Neuronal stem cell (in vitro differentiated cells): ENCODE measurements at regions not wholly inside any gene's neighbourhood (a gene's known extent, or its start where the extent isn't known, plus 50 kb on each side); places are given as distances from the start of the nearest gene placed in this dataset.

Experiments
- DNase-seq: peaks from one replicate; pipeline ENCODE4 v3.0.0-alpha.2; 2013; ENCODE audit warnings: low spot score
- H2AFZ ChIP-seq: one replicate; pipeline ENCODE4 v1.6.1; 2013; ENCODE audit warnings: mild to moderate bottlenecking, low read length, inconsistent platforms
- H2AK5ac ChIP-seq: 2 replicates; pipeline ENCODE4 v1.6.1; 2013; ENCODE audit warnings: low read depth, mild to moderate bottlenecking, inconsistent platforms, low read length, moderate library complexity, mixed read lengths
- H2BK120ac ChIP-seq: 2 replicates; pipeline ENCODE4 v1.6.1; 2013; ENCODE audit warnings: low read depth, mild to moderate bottlenecking, inconsistent platforms, low read length, moderate library complexity, mixed read lengths
- H2BK12ac ChIP-seq: one replicate; pipeline ENCODE4 v1.6.1; 2013; ENCODE audit warnings: low read length, inconsistent platforms
- H2BK15ac ChIP-seq: 2 replicates; pipeline ENCODE4 v1.6.1; 2013; ENCODE audit warnings: mild to moderate bottlenecking, low read length, inconsistent platforms, mixed read lengths
- H2BK5ac ChIP-seq: one replicate; pipeline ENCODE4 v1.6.1; 2013; ENCODE audit warnings: inconsistent platforms, mild to moderate bottlenecking, low read length, moderate library complexity
- H3K14ac ChIP-seq: one replicate; pipeline ENCODE4 v1.6.1; 2013; ENCODE audit warnings: low read length, inconsistent platforms
- H3K18ac ChIP-seq: 2 replicates; pipeline ENCODE4 v1.6.1; 2013; ENCODE audit warnings: low read length, inconsistent platforms
- H3K23ac ChIP-seq: 2 replicates; pipeline ENCODE4 v1.6.1; 2013; ENCODE audit warnings: low read depth, mild to moderate bottlenecking, mixed read lengths, low read length, inconsistent platforms; ENCODE audit not compliant: poor library complexity
- H3K27ac ChIP-seq: replicated peaks from 3 replicates; pipeline ENCODE4 v1.5.1; 2013; ENCODE audit warnings: low read length, inconsistent platforms
- H3K27me3 ChIP-seq, 3 experiments: 2 replicates each; pipeline ENCODE4 v1.6.1; 2013; ENCODE audit warnings: low read length in 3 of 3, mild to moderate bottlenecking in 2 of 3, inconsistent platforms in 1 of 3, low read depth in 1 of 3, mixed read lengths in 1 of 3, moderate library complexity in 1 of 3; ENCODE audit not compliant: control insufficient read depth in 3 of 3, insufficient read depth in 3 of 3
- H3K36me3 ChIP-seq, 2 donors: replicated peaks in 1 of 2; 2 replicates each; pipeline ENCODE4 v1.6.1; 2013; ENCODE audit warnings: low read length in 2 of 2; ENCODE audit not compliant: control insufficient read depth in 2 of 2, insufficient read depth in 2 of 2
- H3K4ac ChIP-seq: 2 replicates; pipeline ENCODE4 v1.6.1; 2013; ENCODE audit warnings: inconsistent platforms, mild to moderate bottlenecking, low read length, moderate library complexity
- H3K4me1 ChIP-seq, 2 donors: 1 replicate in 1 of 2; 2 replicates in 1 of 2; pipeline ENCODE4 v1.6.1; 2013; ENCODE audit warnings: low read length in 2 of 2, low read depth in 1 of 2; ENCODE audit not compliant: control insufficient read depth in 2 of 2, insufficient read depth in 1 of 2
- H3K4me2 ChIP-seq: one replicate; pipeline ENCODE4 v1.6.1; 2013; ENCODE audit warnings: mild to moderate bottlenecking, low read length, inconsistent platforms; ENCODE audit not compliant: insufficient read depth, poor library complexity, severe bottlenecking
- H3K4me3 ChIP-seq, 2 donors: 2 replicates each; pipeline ENCODE4 v1.5.1; 2013; ENCODE audit warnings: low read length in 2 of 2, mild to moderate bottlenecking in 2 of 2, inconsistent platforms in 1 of 2, moderate library complexity in 1 of 2
- H3K79me1 ChIP-seq: one replicate; pipeline ENCODE4 v1.6.1; 2013; ENCODE audit warnings: low read depth, mild to moderate bottlenecking, inconsistent platforms, low read length, moderate library complexity
- H3K9ac ChIP-seq: one replicate; pipeline ENCODE4 v1.6.1; 2013; ENCODE audit warnings: mild to moderate bottlenecking, low read depth, low read length, inconsistent platforms; ENCODE audit not compliant: poor library complexity
- H3K9me3 ChIP-seq, 2 donors: replicated peaks in 1 of 2; 2 replicates each; pipeline versions ENCODE3 to v1.6.1; 2013; ENCODE audit warnings: low read length in 2 of 2, mild to moderate bottlenecking in 2 of 2, inconsistent platforms in 1 of 2, low read depth in 1 of 2, mixed read lengths in 1 of 2, moderate library complexity in 1 of 2; ENCODE audit not compliant: control insufficient read depth in 2 of 2, insufficient read depth in 1 of 2
- H4K8ac ChIP-seq: one replicate; pipeline ENCODE4 v1.6.1; 2013; ENCODE audit warnings: low read depth, mild to moderate bottlenecking, inconsistent platforms, low read length, moderate library complexity
- H4K91ac ChIP-seq: one replicate; pipeline ENCODE4 v1.6.1; 2013; ENCODE audit warnings: low read length, low read depth, mild to moderate bottlenecking, inconsistent platforms; ENCODE audit not compliant: poor library complexity
- WGBS, 2 donors: extraction: QIAGEN DNeasy Blood & Tissue Kit; methylation state at CpG; one replicate each; pipeline ENCODE4 v1.1.7; 2013; ENCODE audit warnings: missing lambda C conversion rate in 2 of 2, mixed read lengths in 1 of 2; ENCODE audit not compliant: insufficient read length in 2 of 2, insufficient replicate concordance in 1 of 2; ENCODE audit errors: extremely low coverage in 2 of 2; 5-methylcytosine and 5-hydroxymethylcytosine counted together

GRCh38 chr14:56417173-56417572, 162.4 kb upstream of the TMEM260 start:
- Histone ChIP-seq H3K36me3 (no peaks in the 10 kb centered on the region), H3K27me3 (no peaks in the 10 kb centered on the region), H2BK5ac (no peak overlapping the region), H2BK120ac (no peak overlapping the region), H3K14ac (no peak overlapping the region), H3K4me2 (no peak overlapping the region), H3K79me1 (no peaks in the 10 kb centered on the region), H4K91ac (no peak overlapping the region), H3K27ac (no peak overlapping the region), H3K4ac (no peak overlapping the region), H2BK12ac (no peak overlapping the region), H3K18ac (no peak overlapping the region), H3K4me3 (peak overlapping the region in 1 of 2 donors; percentile 16), H3K9ac (no peak overlapping the region), H2BK15ac (no peak overlapping the region), H3K4me1 (no peaks in the 10 kb centered on the region), H4K8ac (no peak overlapping the region), H2AFZ (no peak overlapping the region), H3K23ac (no peak overlapping the region), H3K9me3 (peaks cover 0 to 4% of the 10 kb centered on the region in 2 donors), H2AK5ac (no peak overlapping the region)
- DNase-seq = no peak
- WGBS, 2 donors = no CpG with 5 or more reads among the region's 1 CpG

- Histone ChIP-seq H3K79me1 (no peaks in the 10 kb centered on the region), H2AK5ac (no peak overlapping the region), H3K18ac (no peak overlapping the region), H3K27me3 (peaks cover 0 to 4% (median 0%) of the 10 kb centered on the region in 3 experiments), H4K8ac (no peak overlapping the region), H3K9ac (no peak overlapping the region), H2AFZ (no peak overlapping the region), H3K14ac (no peak overlapping the region), H3K23ac (no peak overlapping the region), H2BK15ac (no peak overlapping the region), H3K4me2 (no peak overlapping the region), H3K9me3 (peaks cover 0 to 4% of the 10 kb centered on the region in 2 donors), H3K27ac (no peak overlapping the region), H3K36me3 (no peaks in the 10 kb centered on the region), H3K4me3 (no peak overlapping the region), H2BK12ac (no peak overlapping the region), H3K4ac (no peak overlapping the region), H4K91ac (no peak overlapping the region), H2BK120ac (no peak overlapping the region), H3K4me1 (peaks cover 0 to 2% of the 10 kb centered on the region in 2 donors), H2BK5ac (no peak overlapping the region)
- no peak for DNase-seq
- no CpG with 5 or more reads among the region's 1 CpG for WGBS, 2 donors
These were observed 159.8 kb upstream of the TMEM260 start for GRCh38 chr14:56419750-56420149.

DNA sequence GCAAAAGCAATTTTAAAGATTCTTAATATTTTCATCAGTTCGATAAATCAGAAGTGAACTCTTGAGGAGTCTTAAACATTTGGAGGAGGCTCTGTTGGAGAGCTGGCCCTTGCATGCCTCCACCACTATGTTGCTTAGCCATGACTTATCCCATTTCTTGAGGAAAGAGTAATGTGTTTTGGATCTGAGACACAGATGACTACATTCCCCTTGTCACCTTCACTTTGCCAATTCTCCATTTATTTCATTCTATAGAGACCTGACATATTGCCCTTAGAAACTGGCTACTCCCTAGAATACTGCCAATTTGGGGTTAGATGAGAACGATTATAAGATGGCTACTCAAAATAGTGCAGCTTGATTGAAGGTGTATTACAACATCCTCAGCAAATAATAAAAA, 157.4 kb upstream of the TMEM260 start:
- no peaks in the 10 kb centered on the region for H3K36me3 ChIP-seq
- no peak overlapping the region for H4K91ac ChIP-seq
- H3K4me3 ChIP-seq = no peak overlapping the region
- no peak for DNase-seq
- peaks cover 0 to 4% of the 10 kb centered on the region in 2 donors for H3K9me3 ChIP-seq
- H2BK120ac ChIP-seq = no peak overlapping the region
- H3K18ac ChIP-seq = no peak overlapping the region
- H4K8ac ChIP-seq = no peak overlapping the region
- no peak overlapping the region for H2AK5ac ChIP-seq
- H2BK5ac ChIP-seq = no peak overlapping the region
- H3K23ac ChIP-seq = no peak overlapping the region
- H3K79me1 ChIP-seq = no peaks in the 10 kb centered on the region
- H3K27ac ChIP-seq = no peak overlapping the region
- H2AFZ ChIP-seq = no peak overlapping the region
- H3K27me3 ChIP-seq = peaks cover 0 to 4% (median 0%) of the 10 kb centered on the region in 3 experiments
- no peak overlapping the region for H3K9ac ChIP-seq
- H3K14ac ChIP-seq = no peak overlapping the region
- H2BK15ac ChIP-seq = no peak overlapping the region
- peaks cover 0 to 2% of the 10 kb centered on the region in 2 donors for H3K4me1 ChIP-seq
- no peak overlapping the region for H3K4me2 ChIP-seq
- H2BK12ac ChIP-seq = no peak overlapping the region
- WGBS, 2 donors = no CpG with 5 or more reads among the region's 2 CpGs
- no peak overlapping the region for H3K4ac ChIP-seq

- H3K9me3 ChIP-seq = peaks cover 0 to 2% of the 10 kb centered on the region in 2 donors
- no peak overlapping the region for H2AK5ac ChIP-seq
- H3K79me1 ChIP-seq = no peaks in the 10 kb centered on the region
- H2AFZ ChIP-seq = peak overlapping the region; percentile 60
- no peak overlapping the region for H2BK120ac ChIP-seq
- no peak overlapping the region for H3K4me3 ChIP-seq
- H3K18ac ChIP-seq = no peak overlapping the region
- H3K36me3 ChIP-seq = no peaks in the 10 kb centered on the region
- no peak overlapping the region for H3K14ac ChIP-seq
- no peak overlapping the region for H3K23ac ChIP-seq
- H3K4me2 ChIP-seq = no peak overlapping the region
- H3K27me3 ChIP-seq = peaks cover 0 to 4% (median 0%) of the 10 kb centered on the region in 3 experiments
- H4K8ac ChIP-seq = no peak overlapping the region
- peaks cover 0 to 2% of the 10 kb centered on the region in 2 donors for H3K4me1 ChIP-seq
- H3K9ac ChIP-seq = no peak overlapping the region
- H4K91ac ChIP-seq = no peak overlapping the region
- WGBS, 2 donors = no CpG with 5 or more reads among the region's 1 CpG
- H2BK5ac ChIP-seq = no peak overlapping the region
- no peak overlapping the region for H3K4ac ChIP-seq
- DNase-seq = peak; percentile 21
- no peak overlapping the region for H3K27ac ChIP-seq
- no peak overlapping the region for H2BK12ac ChIP-seq
- no peak overlapping the region for H2BK15ac ChIP-seq
These were observed 156.8 kb upstream of the TMEM260 start for GRCh38 chr14:56422703-56423213.
